H1 (cell line): ENCODE measurements at regions not wholly inside any gene's neighbourhood (a gene's known extent, or its start where the extent isn't known, plus 50 kb on each side); places are given as distances from the start of the nearest gene placed in this dataset.

Source experiments
- CTCF ChIA-PET: fragments of 300-600 bp; sonication (Branson Sonifier 250); formaldehyde crosslinking; loops from one replicate; lab custom pipeline; 2021; ENCODE audit not compliant: partially characterized antibody; lab: Charles Lee
- POLR2A ChIA-PET: fragments of 300-600 bp; sonication (Branson Sonifier 250); formaldehyde crosslinking; loops from one replicate; lab custom pipeline; 2021; ENCODE audit warnings: inconsistent platforms; ENCODE audit not compliant: partially characterized antibody; lab: Charles Lee
- DNase-seq, 2 experiments: peaks; one replicate each; pipeline versions ENCODE4 v3.0.0 to v3.0.0-alpha.2; 2010 to 2022; ENCODE audit warnings: low spot score in 2 of 2, low read depth in 1 of 2, mixed read lengths in 1 of 2
- FAIRE-seq: peaks from 2 replicates; lab custom pipeline; 2011; peaks lifted over from hg19 to GRCh38; lab: Jason Lieb, UNC
- H2AFZ ChIP-seq: 2 replicates; pipeline ENCODE4 v1.8.1; 2012; ENCODE audit warnings: low read length, inconsistent platforms
- H2AK5ac ChIP-seq: 2 replicates; pipeline ENCODE4 v1.6.1; 2013; ENCODE audit warnings: low read depth, low read length
- H2BK120ac ChIP-seq: replicated peaks from 2 replicates; pipeline ENCODE3; 2013; ENCODE audit warnings: low read depth, low read length, inconsistent platforms
- H2BK12ac ChIP-seq: 2 replicates; pipeline ENCODE4 v1.6.1; 2013; ENCODE audit warnings: low read depth, low read length
- H2BK15ac ChIP-seq: 2 replicates; pipeline ENCODE4 v1.6.1; 2013; ENCODE audit warnings: low read length
- H2BK20ac ChIP-seq: 2 replicates; pipeline ENCODE4 v1.6.1; 2013; ENCODE audit warnings: low read length
- H2BK5ac ChIP-seq: 2 replicates; pipeline ENCODE4 v1.6.1; 2013; ENCODE audit warnings: low read depth, low read length
- H3K14ac ChIP-seq: 2 replicates; pipeline ENCODE4 v1.6.1; 2013; ENCODE audit warnings: inconsistent platforms; ENCODE audit not compliant: insufficient read length
- H3K18ac ChIP-seq: 2 replicates; pipeline ENCODE4 v1.6.1; 2013; ENCODE audit warnings: low read length; ENCODE audit errors: extremely low read depth
- H3K23ac ChIP-seq: 2 replicates; pipeline ENCODE4 v1.6.1; 2013; ENCODE audit warnings: inconsistent platforms; ENCODE audit not compliant: insufficient read length
- H3K23me2 ChIP-seq: 2 replicates; pipeline ENCODE4 v1.6.1; 2013; ENCODE audit warnings: low read depth, low read length
- H3K27ac ChIP-seq: 2 replicates; pipeline ENCODE4 v1.6.1; 2011; ENCODE audit warnings: low read depth, low read length, inconsistent platforms
- H3K27me3 ChIP-seq, 4 experiments: replicated peaks in 1 of 4; 1 replicate in 1 of 4; 2 replicates in 3 of 4; pipeline versions ENCODE4 v1.6.1 to v1.8.1; 2011 to 2013; ENCODE audit warnings: low read length in 3 of 4, mild to moderate bottlenecking in 3 of 4, inconsistent platforms in 2 of 4, mixed read lengths in 2 of 4, moderate library complexity in 1 of 4; ENCODE audit not compliant: control insufficient read depth in 3 of 4, insufficient read depth in 3 of 4; ENCODE audit errors: extremely low read depth in 1 of 4
- H3K36me3 ChIP-seq, 4 experiments: 2 replicates each; pipeline versions ENCODE4 v1.6.1 to v1.8.1; 2011 to 2013; ENCODE audit warnings: mild to moderate bottlenecking in 4 of 4, low read length in 3 of 4, moderate library complexity in 2 of 4, control low read depth in 1 of 4, inconsistent platforms in 1 of 4; ENCODE audit not compliant: insufficient read depth in 4 of 4, control insufficient read depth in 2 of 4
- H3K4ac ChIP-seq: replicated peaks from 2 replicates; pipeline ENCODE3; 2013; ENCODE audit warnings: low read length, low read depth, mixed read lengths, inconsistent platforms; ENCODE audit not compliant: insufficient read length
- H3K4me1 ChIP-seq, 4 experiments: replicated peaks in 1 of 4; 1 replicate in 1 of 4; 2 replicates in 3 of 4; pipeline versions ENCODE4 v1.6.1 to v1.8.1; 2011 to 2013; ENCODE audit warnings: low read length in 3 of 4, inconsistent platforms in 2 of 4, mixed read lengths in 1 of 4; ENCODE audit not compliant: insufficient read depth in 4 of 4, control insufficient read depth in 3 of 4
- H3K4me2 ChIP-seq, 2 experiments: 2 replicates each; pipeline versions ENCODE4 v1.6.1 to v1.8.1; 2011 to 2013; ENCODE audit warnings: low read depth in 2 of 2, low read length in 2 of 2, control low read depth in 1 of 2, inconsistent platforms in 1 of 2, mild to moderate bottlenecking in 1 of 2; ENCODE audit not compliant: insufficient read depth in 1 of 2
- H3K4me3 ChIP-seq, 4 experiments: fragments of 200-600, 300-600 bp in 1 of 4; sonication (generic), shearing (Covaris generic), sonication (Bioruptor Twin) in 1 of 4; 2 replicates each; pipeline versions ENCODE4 v1.5.1 to v1.8.1; 2011 to 2016; ENCODE audit warnings: low read length in 4 of 4, low read depth in 3 of 4, control low read depth in 2 of 4, inconsistent platforms in 2 of 4, mild to moderate bottlenecking in 2 of 4, mixed read lengths in 1 of 4, moderate library complexity in 1 of 4; ENCODE audit not compliant: insufficient read depth in 2 of 4; ENCODE audit errors: extremely low read depth in 1 of 4
- H3K56ac ChIP-seq: replicated peaks from 2 replicates; pipeline ENCODE3; 2013; ENCODE audit warnings: low read depth, mild to moderate bottlenecking, mixed read lengths, low read length, inconsistent platforms; ENCODE audit not compliant: insufficient read length
- H3K79me1 ChIP-seq: 2 replicates; pipeline ENCODE4 v1.6.1; 2013; ENCODE audit warnings: low read depth, low read length, control low read depth
- H3K79me2 ChIP-seq, 2 experiments: 2 replicates each; pipeline versions ENCODE4 v1.6.1 to v1.8.1; 2012 to 2013; ENCODE audit warnings: low read length in 2 of 2, mild to moderate bottlenecking in 2 of 2, inconsistent platforms in 1 of 2; ENCODE audit not compliant: insufficient read depth in 2 of 2, control insufficient read depth in 1 of 2
- H3K9ac ChIP-seq, 4 experiments: replicated peaks in 1 of 4; 1 replicate in 1 of 4; 2 replicates in 3 of 4; pipeline versions ENCODE4 v1.6.1 to v1.8.1; 2011 to 2013; ENCODE audit warnings: low read depth in 3 of 4, low read length in 3 of 4, control low read depth in 2 of 4, mild to moderate bottlenecking in 2 of 4, moderate library complexity in 2 of 4, inconsistent platforms in 1 of 4; ENCODE audit errors: extremely low read depth in 1 of 4
- H3K9me3 ChIP-seq, 2 experiments: 2 replicates each; pipeline versions ENCODE4 v1.6.1 to v1.8.1; 2012 to 2013; ENCODE audit warnings: mild to moderate bottlenecking in 2 of 2, moderate library complexity in 2 of 2, control low read depth in 1 of 2, inconsistent platforms in 1 of 2, low read depth in 1 of 2, low read length in 1 of 2, mixed read lengths in 1 of 2; ENCODE audit not compliant: insufficient read depth in 2 of 2
- H4K20me1 ChIP-seq, 2 experiments: replicated peaks in 1 of 2; 2 replicates each; pipeline versions ENCODE3 to v1.8.1; 2011 to 2013; ENCODE audit warnings: inconsistent platforms in 2 of 2, low read length in 2 of 2, mild to moderate bottlenecking in 1 of 2; ENCODE audit not compliant: insufficient read depth in 2 of 2, control insufficient read depth in 1 of 2
- H4K5ac ChIP-seq: 2 replicates; pipeline ENCODE4 v1.6.1; 2013; ENCODE audit warnings: low read length, low read depth, mixed read lengths, inconsistent platforms; ENCODE audit not compliant: insufficient read length
- H4K8ac ChIP-seq: 2 replicates; pipeline ENCODE4 v1.8.0; 2013; ENCODE audit warnings: mild to moderate bottlenecking, moderate library complexity, low read length, inconsistent platforms; ENCODE audit not compliant: insufficient read depth; ENCODE audit errors: extremely low read depth
- H4K91ac ChIP-seq: replicated peaks from 2 replicates; pipeline ENCODE3; 2013; ENCODE audit warnings: low read length, mixed read lengths, inconsistent platforms; ENCODE audit not compliant: insufficient read length
- BCL11A ChIP-seq, 2 experiments: IDR thresholded peaks; one replicate each; pipeline ENCODE4 v1.6.1; 2011; ENCODE audit warnings: low read depth in 2 of 2, low read length in 2 of 2, mild to moderate bottlenecking in 2 of 2
- CREB1 ChIP-seq: IDR thresholded peaks from 2 replicates; pipeline ENCODE4 v1.6.1; 2012; ENCODE audit warnings: inconsistent platforms
- CTBP2 ChIP-seq: IDR thresholded peaks from 2 replicates; pipeline ENCODE4 v1.7.0; 2011; ENCODE audit warnings: borderline replicate concordance, mild to moderate bottlenecking, moderate library complexity, mixed read lengths, low read length; ENCODE audit not compliant: insufficient read depth, insufficient read length
- FOSL1 ChIP-seq: IDR thresholded peaks from 2 replicates; pipeline ENCODE4 v1.6.1; 2011; ENCODE audit warnings: mild to moderate bottlenecking, low read depth, low read length, moderate library complexity; ENCODE audit not compliant: insufficient read depth
- MAFK ChIP-seq: IDR thresholded peaks from 2 replicates; pipeline ENCODE4 v1.6.1; 2012; ENCODE audit warnings: low read depth, mild to moderate bottlenecking, improper control_type of control experiment, low read length
- NANOG ChIP-seq: IDR thresholded peaks from 2 replicates; pipeline ENCODE4 v1.6.1; 2011; ENCODE audit warnings: low read length, low read depth, mild to moderate bottlenecking, inconsistent platforms; ENCODE audit not compliant: insufficient read depth, poor library complexity, severe bottlenecking
- SUZ12 ChIP-seq: fragments of 200-600 bp; sonication (generic); IDR thresholded peaks from 2 replicates; pipeline ENCODE4 v1.6.1; 2012; ENCODE audit warnings: mild to moderate bottlenecking, inconsistent platforms, low read length, moderate library complexity, mixed read lengths
- TCF12 ChIP-seq: IDR thresholded peaks from 2 replicates; pipeline ENCODE4 v1.6.1; 2011; ENCODE audit warnings: low read depth, mild to moderate bottlenecking, low read length
- ZNF274 ChIP-seq: IDR thresholded peaks from 2 replicates; pipeline ENCODE4 v1.7.0; 2012; ENCODE audit warnings: low read length, borderline replicate concordance; ENCODE audit errors: extremely low read depth

DNA sequence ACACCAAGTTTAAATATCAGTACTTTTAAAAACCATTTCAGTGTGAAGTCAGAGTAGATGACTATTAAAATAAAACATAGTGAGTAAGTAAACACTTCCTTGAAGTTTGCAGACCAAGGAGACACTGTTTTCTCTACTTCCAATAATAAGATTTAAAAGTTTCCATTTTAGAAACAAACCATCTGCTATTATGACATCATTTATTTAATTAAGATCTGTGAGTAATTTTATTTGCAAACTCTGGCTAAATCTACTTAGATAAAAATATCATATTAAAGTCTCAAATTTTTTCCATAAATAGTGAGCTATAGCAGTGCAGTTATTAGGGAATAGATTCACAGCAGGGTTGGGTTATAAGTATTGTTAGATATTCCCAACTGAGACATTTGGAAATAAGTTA is 1267.0 kb upstream of the FLRT2 start:
- no peak overlapping the region for H4K91ac ChIP-seq
- H2BK5ac ChIP-seq: no peak overlapping the region
- no peaks in the 10 kb centered on the region for H3K79me2 ChIP-seq
- CTCF ChIA-PET: interaction anchor here (0.8 kb wide), 1 partner anchor 170 kb away, joined by 3 read pairs; no protein-coding TSS in a partner anchor
- no peak overlapping the region for H3K56ac ChIP-seq
- no peak for TF ChIP-seq FOSL1
- no peak for TF ChIP-seq CREB1
- no peak for TF ChIP-seq MAFK
- TF ChIP-seq TCF12: no peak
- TF ChIP-seq ZNF274: no peak
- TF ChIP-seq CTBP2: no peak
- no peak for TF ChIP-seq BCL11A (IDR thresholded peaks at IDR 0.05; ENCODE audit: low read depth in 2 of 2, low read length in 2 of 2)
- no peak for TF ChIP-seq NANOG
- TF ChIP-seq SUZ12: no peak
- H3K27ac ChIP-seq: no peak overlapping the region
- H3K79me1 ChIP-seq: no peaks in the 10 kb centered on the region
- H2BK15ac ChIP-seq: no peak overlapping the region
- H3K9ac ChIP-seq: no peak overlapping the region
- H4K5ac ChIP-seq: no peak overlapping the region
- H3K18ac ChIP-seq: no peak overlapping the region
- H3K4me3 ChIP-seq: no peak overlapping the region
- H3K14ac ChIP-seq: no peak overlapping the region
- no peaks in the 10 kb centered on the region for H4K20me1 ChIP-seq
- H4K8ac ChIP-seq: no peak overlapping the region
- H2AFZ ChIP-seq: no peak overlapping the region
- no peak overlapping the region for H2BK20ac ChIP-seq
- H2BK120ac ChIP-seq: no peak overlapping the region
- no peak for FAIRE-seq
- no peak overlapping the region for H2AK5ac ChIP-seq
- H3K36me3 ChIP-seq: no peaks in the 10 kb centered on the region
- POLR2A ChIA-PET: no interaction called here
- H3K4ac ChIP-seq: no peak overlapping the region
- no peaks in the 10 kb centered on the region for H3K9me3 ChIP-seq
- H3K4me1 ChIP-seq: no peaks in the 10 kb centered on the region
- H3K23ac ChIP-seq: no peak overlapping the region
- H3K4me2 ChIP-seq: no peak overlapping the region
- DNase-seq: no peak
- H3K27me3 ChIP-seq: no peaks in the 10 kb centered on the region
- no peaks in the 10 kb centered on the region for H3K23me2 ChIP-seq
- no peak overlapping the region for H2BK12ac ChIP-seq
